ENCODE measurements at regions not wholly inside any gene's neighbourhood (a gene's known extent, or its start where the extent isn't known, plus 50 kb on each side); places are given as distances from the start of the nearest gene placed in this dataset.

- no peak for DNase-seq (ENCODE audit: low spot score)
Measured at GRCh38 chr9:89655990-89656657, 51.3 kb downstream of the GADD45G start.

- no peak for DNase-seq (ENCODE audit: low spot score)
Measured at GRCh38 chr9:89657295-89657694, 52.5 kb downstream of the GADD45G start.

- DNase-seq (ENCODE audit: low spot score), result no peak
Measured at GRCh38 chr9:89657765-89658164, 53.0 kb downstream of the GADD45G start.

- no peak for DNase-seq (ENCODE audit: low spot score)
Measured at GRCh38 chr9:89658401-89658800, 53.6 kb downstream of the GADD45G start.

GRCh38 chr9:89658931-89659330 lies 54.1 kb downstream of the GADD45G start:
- no peak for DNase-seq (ENCODE audit: low spot score)

GRCh38 chr9:89659473-89659872 lies 54.7 kb downstream of the GADD45G start:
- DNase-seq (ENCODE audit: low spot score), result no peak

GRCh38 chr9:89659891-89660685 lies 55.3 kb downstream of the GADD45G start:
- no peak for DNase-seq (ENCODE audit: low spot score)

- no peak for DNase-seq (ENCODE audit: low spot score)
Measured at GRCh38 chr9:89661391-89661949, 56.7 kb downstream of the GADD45G start.

- DNase-seq (ENCODE audit: low spot score), result peak; percentile 96
Measured at GRCh38 chr9:89661956-89662717, 57.3 kb downstream of the GADD45G start.

GRCh38 chr9:89662718-89663613 lies 58.2 kb downstream of the GADD45G start:
- no peak for DNase-seq (ENCODE audit: low spot score)

- DNase-seq (ENCODE audit: low spot score), result no peak
Measured at GRCh38 chr9:89663614-89663970, 58.8 kb downstream of the GADD45G start.

GRCh38 chr9:89664010-89664409 lies 59.2 kb downstream of the GADD45G start:
- no peak for DNase-seq (ENCODE audit: low spot score)

GRCh38 chr9:89664896-89665329 lies 60.1 kb downstream of the GADD45G start:
- no peak for DNase-seq (ENCODE audit: low spot score)

- no peak for DNase-seq (ENCODE audit: low spot score)
Measured at GRCh38 chr9:89666364-89666763, 61.6 kb downstream of the GADD45G start.

- DNase-seq (ENCODE audit: low spot score), result no peak
Measured at GRCh38 chr9:89666950-89667349, 62.1 kb downstream of the GADD45G start.

- no peak for DNase-seq (ENCODE audit: low spot score)
Measured at GRCh38 chr9:89667726-89668125, 62.9 kb downstream of the GADD45G start.

- no peak for DNase-seq (ENCODE audit: low spot score)
Measured at GRCh38 chr9:89668216-89668865, 63.5 kb downstream of the GADD45G start.

- DNase-seq (ENCODE audit: low spot score), result no peak
Measured at GRCh38 chr9:89668866-89669246, 64.0 kb downstream of the GADD45G start.

- no peak for DNase-seq (ENCODE audit: low spot score)
Measured at GRCh38 chr9:89669361-89669842, 64.6 kb downstream of the GADD45G start.

- no peak for DNase-seq (ENCODE audit: low spot score)
Measured at GRCh38 chr9:89670114-89670513, 65.3 kb downstream of the GADD45G start.
